Endothelial cell of umbilical vein (primary cell): ENCODE measurements at regions not wholly inside any gene's neighbourhood (a gene's known extent, or its start where the extent isn't known, plus 50 kb on each side); places are given as distances from the start of the nearest gene placed in this dataset.

Experiments used
- BruUV-seq: library from RNA; stranded (reverse); fragments of 400-500 nt; replicated peaks from 2 replicates; lab custom pipeline; 2021; lab: Mats Ljungman, UMichigan
- CTCF ChIA-PET: fragments of 300-600, 350-600 bp; sonication (Branson Sonifier 250); formaldehyde crosslinking; loops from one replicate; lab custom pipeline; 2021; ENCODE audit warnings: antibody characterized with exemption, inconsistent platforms; lab: Charles Lee
- POLR2A ChIA-PET: fragments of 300-600, 350-600 bp; sonication (Branson Sonifier 250); formaldehyde crosslinking; loops from one replicate; lab custom pipeline; 2021; ENCODE audit warnings: antibody characterized with exemption, inconsistent platforms; lab: Charles Lee
- DNase-seq: peaks from one replicate; pipeline ENCODE4 v3.0.0-alpha.2; 2011; ENCODE audit warnings: low read depth, low spot score
- FAIRE-seq: peaks from 2 replicates; lab custom pipeline; 2011; peaks lifted over from hg19 to GRCh38; lab: Jason Lieb, UNC
- H2AFZ ChIP-seq: 2 replicates; pipeline ENCODE4 v1.6.0; 2012; ENCODE audit warnings: low read depth, low read length, control low read depth, inconsistent platforms
- H3K27ac ChIP-seq: 2 replicates; pipeline ENCODE4 v1.5.1; 2011; ENCODE audit warnings: low read depth, mild to moderate bottlenecking, control low read depth, low read length, moderate library complexity; ENCODE audit not compliant: insufficient read depth
- H3K27me3 ChIP-seq, 2 experiments: 2 replicates each; pipeline versions ENCODE4 v1.6.0 to v1.6.1; 2011; ENCODE audit warnings: low read length in 2 of 2, mixed read lengths in 1 of 2; ENCODE audit not compliant: control insufficient read depth in 2 of 2, insufficient read depth in 2 of 2
- H3K36me3 ChIP-seq, 2 experiments: 2 replicates in 1 of 2; 3 replicates in 1 of 2; pipeline ENCODE4 v1.5.1; 2011; ENCODE audit warnings: low read length in 2 of 2, mild to moderate bottlenecking in 1 of 2, moderate library complexity in 1 of 2; ENCODE audit not compliant: control insufficient read depth in 2 of 2, insufficient read depth in 2 of 2; ENCODE audit errors: extremely low read depth in 1 of 2
- H3K4me1 ChIP-seq: 3 replicates; pipeline ENCODE4 v1.5.1; 2011; ENCODE audit warnings: mild to moderate bottlenecking, low read length; ENCODE audit not compliant: control insufficient read depth, insufficient read depth; ENCODE audit errors: extremely low read depth
- H3K4me2 ChIP-seq: 2 replicates; pipeline ENCODE4 v1.6.1; 2011; ENCODE audit warnings: low read length, control low read depth, mixed read lengths; ENCODE audit not compliant: insufficient read depth
- H3K4me3 ChIP-seq, 3 experiments: fragments of 200-600 bp in 1 of 3; sonication (generic), shearing (Covaris generic) in 1 of 3; replicated peaks in 1 of 3; 2 replicates each; pipeline ENCODE4 v1.5.1; 2011 to 2016; ENCODE audit warnings: control low read depth in 3 of 3, low read length in 3 of 3, mild to moderate bottlenecking in 2 of 3, inconsistent platforms in 1 of 3, low read depth in 1 of 3, moderate library complexity in 1 of 3; ENCODE audit not compliant: insufficient read depth in 1 of 3
- H3K79me2 ChIP-seq: 2 replicates; pipeline ENCODE4 v1.6.0; 2012; ENCODE audit warnings: low read length, inconsistent platforms; ENCODE audit not compliant: control insufficient read depth, insufficient read depth
- H3K9ac ChIP-seq: replicated peaks from 2 replicates; pipeline ENCODE3; 2011; ENCODE audit warnings: low read length, control low read depth; ENCODE audit not compliant: insufficient read depth; ENCODE audit errors: extremely low read depth
- H3K9me1 ChIP-seq: replicated peaks from 3 replicates; pipeline ENCODE4 v1.6.0; 2011; ENCODE audit warnings: mild to moderate bottlenecking, low read length; ENCODE audit not compliant: control insufficient read depth, insufficient read depth; ENCODE audit errors: extremely low read depth
- H3K9me3 ChIP-seq: replicated peaks from 2 replicates; pipeline ENCODE4 v1.5.1; 2012; ENCODE audit warnings: low read length, inconsistent platforms; ENCODE audit not compliant: control insufficient read depth, insufficient read depth
- H4K20me1 ChIP-seq: replicated peaks from 2 replicates; pipeline ENCODE3; 2011; ENCODE audit warnings: mild to moderate bottlenecking, low read length; ENCODE audit not compliant: control insufficient read depth, insufficient read depth; ENCODE audit errors: extremely low read depth
- CTCF ChIP-seq, 2 donors: IDR thresholded peaks; 1 replicate in 1 of 2; 2 replicates in 1 of 2; pipeline ENCODE4 v1.5.1; 2011; ENCODE audit warnings: low read length in 2 of 2, mild to moderate bottlenecking in 2 of 2, moderate library complexity in 2 of 2, control low read depth in 1 of 2, inconsistent platforms in 1 of 2, low read depth in 1 of 2; ENCODE audit not compliant: insufficient read depth in 1 of 2; ENCODE audit errors: extremely low read depth in 1 of 2
- EZH2 ChIP-seq: IDR thresholded peaks from 2 replicates; pipeline ENCODE4 v1.6.1; 2012; ENCODE audit warnings: borderline replicate concordance, low read depth, mild to moderate bottlenecking, moderate library complexity, low read length, inconsistent platforms; ENCODE audit not compliant: severe bottlenecking
- FOS ChIP-seq: IDR thresholded peaks from 2 replicates; pipeline ENCODE4 v1.6.1; 2011; ENCODE audit warnings: mild to moderate bottlenecking, low read length, moderate library complexity, borderline replicate concordance; ENCODE audit not compliant: insufficient read depth
- GATA2 ChIP-seq: IDR thresholded peaks from 2 replicates; pipeline ENCODE4 v1.7.0; 2011; ENCODE audit warnings: low read depth, mild to moderate bottlenecking, moderate library complexity, mixed read lengths, low read length; ENCODE audit not compliant: insufficient read length, insufficient read depth
- JUN ChIP-seq: IDR thresholded peaks from 2 replicates; pipeline ENCODE4 v1.6.1; 2011; ENCODE audit warnings: borderline replicate concordance, low read depth; ENCODE audit not compliant: insufficient read length, insufficient read depth
- MAX ChIP-seq: IDR thresholded peaks from 2 replicates; pipeline ENCODE4 v1.6.1; 2011; ENCODE audit not compliant: insufficient read depth, insufficient read length
- MYC ChIP-seq: IDR thresholded peaks from one replicate; pipeline ENCODE4 v1.6.1; 2011; ENCODE audit warnings: mild to moderate bottlenecking, low read depth, low read length
- POLR2A ChIP-seq: IDR thresholded peaks from 2 replicates; pipeline ENCODE4 v1.6.1; 2012; ENCODE audit warnings: low read depth, mild to moderate bottlenecking, control low read depth, low read length
- POLR2AphosphoS5 ChIP-seq: IDR thresholded peaks from 2 replicates; pipeline ENCODE4 v1.6.1; 2012; ENCODE audit warnings: low read depth, mild to moderate bottlenecking, control low read depth, low read length, moderate library complexity; ENCODE audit not compliant: insufficient read depth
- dilution Hi-C: fragments of 300-500 bp; cut with MboI; formaldehyde crosslinking; loops from one replicate; pipeline ENCODE4 v1.15.0; 2019; ENCODE audit warnings: low sequenced_read_pairs; ENCODE audit not compliant: extremely low pct_ligation_motif_present
- intact Hi-C: fragments of 100-400 bp; cut with micrococcal nuclease; formaldehyde crosslinking; loops from one replicate; pipeline ENCODE4 v1.10.0; 2022

- TF ChIP-seq GATA2 (no peak), JUN (no peak), CTCF (IDR thresholded peaks at IDR 0.05; ENCODE audit: extremely low read depth in 1 of 2, insufficient read depth in 1 of 2, low read depth in 1 of 2, low read length in 2 of 2) (no peak), FOS (no peak), MAX (no peak), POLR2AphosphoS5 (no peak), EZH2 (no peak), MYC (no peak), POLR2A (no peak)
- POLR2A ChIA-PET: no interaction called here
- no peak overlapping the region for H3K27ac ChIP-seq
- DNase-seq (no peak), FAIRE-seq (no peak)
- H4K20me1 ChIP-seq: no peaks in the 10 kb centered on the region
- H3K36me3 ChIP-seq: no peaks in the 10 kb centered on the region
- no TSS peak for BruUV-seq
- intact Hi-C loops: loop anchor here (5.0 kb wide), 1 partner anchor 367 kb away; no protein-coding TSS in a partner anchor
- H3K9me3 ChIP-seq: no peaks in the 10 kb centered on the region
- H3K27me3 ChIP-seq: no peaks in the 10 kb centered on the region
- no peak overlapping the region for H3K4me2 ChIP-seq
- dilution Hi-C loops: no loop called here
- CTCF ChIA-PET: interaction anchor here (1.1 kb wide), 1 partner anchor 25 kb away, joined by 3 read pairs; no protein-coding TSS in a partner anchor
- no peaks in the 10 kb centered on the region for H3K79me2 ChIP-seq
- H3K9me1 ChIP-seq: no peaks in the 10 kb centered on the region
- no peaks in the 10 kb centered on the region for H3K4me1 ChIP-seq
- no peak overlapping the region for H3K4me3 ChIP-seq
- H3K9ac ChIP-seq: no peak overlapping the region
- no peak overlapping the region for H2AFZ ChIP-seq
These were observed 86.2 kb downstream of the NXPE2 start for GRCh38 chr11:114764563-114764962.
